HCT116 (cell line): ENCODE measurements at regions not wholly inside any gene's neighbourhood (a gene's known extent, or its start where the extent isn't known, plus 50 kb on each side); places are given as distances from the start of the nearest gene placed in this dataset.

ENCODE experiments used
- ATAC-seq: fragments of 200-7000 bp; cut with Tn5 transposase; 2 replicates; pipeline ENCODE4 v1.9.1; 2020; ENCODE audit warnings: mild to moderate bottlenecking, moderate library complexity
- BruUV-seq: library from RNA; stranded (reverse); fragments of 400-500 nt; replicated peaks from 2 replicates; lab custom pipeline; 2021; lab: Mats Ljungman, UMichigan
- CTCF ChIA-PET: fragments of 300-600 bp; sonication (Branson Sonifier 250); formaldehyde crosslinking; loops from one replicate; lab custom pipeline; 2021; ENCODE audit warnings: antibody characterized with exemption; lab: Charles Lee
- POLR2A ChIA-PET: fragments of 300-600, 350-600 bp; sonication (Branson Sonifier 250); formaldehyde crosslinking; loops from one replicate; lab custom pipeline; 2021; ENCODE audit warnings: antibody characterized with exemption; lab: Charles Lee
- RAD21 ChIA-PET, 2 experiments: fragments of 300-600 bp; sonication (Branson Sonifier 250); formaldehyde crosslinking; loops; one replicate each; lab custom pipeline; 2023; ENCODE audit warnings: low total read pairs in 2 of 2; ENCODE audit not compliant: uncharacterized antibody in 2 of 2, unreplicated experiment in 2 of 2, low non-redundant PET in 1 of 2; lab: Charles Lee
- DNase-seq: peaks from one replicate; pipeline ENCODE4 v3.0.0-alpha.2; 2010; ENCODE audit warnings: low read depth, low spot score
- H2AFZ ChIP-seq: fragments of 200-600 bp; shearing (Covaris generic), sonication (generic); 2 replicates; pipeline ENCODE4 v1.6.1; 2017; ENCODE audit warnings: low read depth, mixed run types, mixed read lengths, antibody characterized with exemption, low read length; ENCODE audit not compliant: poor library complexity, severe bottlenecking
- H3K27ac ChIP-seq: 2 replicates; pipeline ENCODE4 v1.5.1; 2012; ENCODE audit warnings: low read depth, low read length
- H3K27me3 ChIP-seq: fragments of 200-600 bp; sonication (generic); 2 replicates; pipeline ENCODE4 v1.6.1; 2016; ENCODE audit warnings: mixed run types, low read length, mixed read lengths; ENCODE audit not compliant: insufficient read depth
- H3K36me3 ChIP-seq, 2 experiments: fragments of 200-500 bp in 1 of 2; fragments of 200-600 bp in 1 of 2; sonication (Bioruptor generic) in 1 of 2; sonication (generic) in 1 of 2; 2 replicates each; pipeline versions ENCODE4 v1.5.1 to v1.6.1; 2014 to 2016; ENCODE audit warnings: low read length in 2 of 2, inconsistent platforms in 1 of 2, mixed read lengths in 1 of 2, mixed run types in 1 of 2; ENCODE audit not compliant: insufficient read depth in 2 of 2, control insufficient read depth in 1 of 2
- H3K4me1 ChIP-seq, 2 experiments: fragments of 200-600 bp in 1 of 2; sonication (generic) in 1 of 2; 2 replicates each; pipeline versions ENCODE4 v1.5.1 to v1.6.1; 2012 to 2017; ENCODE audit warnings: low read length in 2 of 2, inconsistent platforms in 1 of 2, mild to moderate bottlenecking in 1 of 2, mixed read lengths in 1 of 2, mixed run types in 1 of 2, moderate library complexity in 1 of 2; ENCODE audit not compliant: insufficient read depth in 2 of 2, control insufficient read depth in 1 of 2
- H3K4me2 ChIP-seq: fragments of 200-600 bp; sonication (generic); 2 replicates; pipeline ENCODE4 v1.6.1; 2017; ENCODE audit warnings: mixed run types, low read length, mixed read lengths
- H3K4me3 ChIP-seq, 2 experiments: fragments of 200-600 bp in 1 of 2; sonication (generic) in 1 of 2; replicated peaks in 1 of 2; 2 replicates each; pipeline ENCODE4 v1.5.1; 2011 to 2016; ENCODE audit warnings: low read length in 2 of 2, control low read depth in 1 of 2, low read depth in 1 of 2, mild to moderate bottlenecking in 1 of 2, mixed read lengths in 1 of 2, mixed run types in 1 of 2
- H3K79me2 ChIP-seq: fragments of 200-600 bp; sonication (generic); 2 replicates; pipeline ENCODE4 v1.6.1; 2017; ENCODE audit warnings: mild to moderate bottlenecking, mixed run types, low read length, moderate library complexity, mixed read lengths; ENCODE audit not compliant: insufficient read depth
- H3K9ac ChIP-seq: fragments of 200-600 bp; sonication (generic); 2 replicates; pipeline ENCODE4 v1.6.1; 2016; ENCODE audit warnings: low read length, mixed read lengths
- H3K9me2 ChIP-seq: fragments of 200-600 bp; sonication (generic), shearing (Covaris generic); 2 replicates; pipeline ENCODE4 v1.6.1; 2017; ENCODE audit warnings: mixed run types, mild to moderate bottlenecking, moderate library complexity; ENCODE audit not compliant: insufficient read depth
- H3K9me3 ChIP-seq, 2 experiments: fragments of 200-500 bp in 1 of 2; fragments of 200-600 bp in 1 of 2; sonication (Bioruptor generic) in 1 of 2; sonication (generic) in 1 of 2; 2 replicates each; pipeline ENCODE4 v1.6.1; 2014 to 2017; ENCODE audit warnings: low read length in 2 of 2, mixed read lengths in 2 of 2, inconsistent platforms in 1 of 2, low read depth in 1 of 2, mild to moderate bottlenecking in 1 of 2, mixed run types in 1 of 2, moderate library complexity in 1 of 2; ENCODE audit not compliant: control insufficient read depth in 1 of 2, insufficient read depth in 1 of 2
- H4K20me1 ChIP-seq: fragments of 200-600 bp; sonication (generic), shearing (Covaris generic); 2 replicates; pipeline ENCODE4 v1.6.1; 2017; ENCODE audit warnings: mixed run types, mild to moderate bottlenecking, moderate library complexity; ENCODE audit not compliant: insufficient read depth
- ATF3 ChIP-seq: IDR thresholded peaks from 2 replicates; pipeline ENCODE4 v1.6.1; 2012
- CBX3 ChIP-seq: IDR thresholded peaks from 2 replicates; pipeline ENCODE4 v1.6.1; 2012; ENCODE audit warnings: low read depth
- CEBPB ChIP-seq: IDR thresholded peaks from 2 replicates; pipeline ENCODE4 v1.6.1; 2012; ENCODE audit warnings: low read depth
- CTCF ChIP-seq, 3 experiments: fragments of 200-600 bp in 1 of 3; sonication (generic) in 1 of 3; IDR thresholded peaks in 2 of 3; conservative IDR thresholded peaks in 1 of 3; 2 replicates each; pipeline ENCODE4 v1.5.1; 2012 to 2017; ENCODE audit warnings: low read depth in 2 of 3, low read length in 2 of 3, antibody characterized with exemption in 1 of 3, borderline replicate concordance in 1 of 3, control low read depth in 1 of 3, mild to moderate bottlenecking in 1 of 3, mixed read lengths in 1 of 3, mixed run types in 1 of 3, moderate library complexity in 1 of 3; ENCODE audit not compliant: insufficient read depth in 1 of 3
- EGR1 ChIP-seq: IDR thresholded peaks from 2 replicates; pipeline ENCODE4 v1.6.1; 2012; ENCODE audit warnings: low read depth
- EZH2 ChIP-seq: fragments of 200-600 bp; sonication (generic); IDR thresholded peaks from 2 replicates; pipeline ENCODE4 v1.6.1; 2017; ENCODE audit warnings: antibody characterized with exemption, mixed run types
- EZH2phosphoT487 ChIP-seq: fragments of 200-600 bp; IDR thresholded peaks from 2 replicates; pipeline ENCODE4 v1.6.1; 2018; ENCODE audit warnings: antibody characterized with exemption, borderline replicate concordance
- POLR2A ChIP-seq: IDR thresholded peaks from 2 replicates; pipeline ENCODE4 v1.7.0; 2011; ENCODE audit warnings: borderline replicate concordance; ENCODE audit not compliant: insufficient read depth, insufficient read length; ENCODE audit errors: extremely low read depth
- POLR2AphosphoS5 ChIP-seq: IDR thresholded peaks from 2 replicates; pipeline ENCODE4 v1.6.1; 2011; ENCODE audit warnings: mild to moderate bottlenecking, low read depth, low read length, moderate library complexity
- RAD21 ChIP-seq: IDR thresholded peaks from 2 replicates; pipeline ENCODE4 v1.6.1; 2012; ENCODE audit warnings: low read depth, mild to moderate bottlenecking
- REST ChIP-seq: IDR thresholded peaks from 2 replicates; pipeline ENCODE4 v1.6.1; 2012; ENCODE audit warnings: low read depth
- SIN3A ChIP-seq: IDR thresholded peaks from 2 replicates; pipeline ENCODE4 v1.6.1; 2012; ENCODE audit warnings: low read depth
- SP1 ChIP-seq: IDR thresholded peaks from 2 replicates; pipeline ENCODE4 v1.6.1; 2012; ENCODE audit warnings: low read depth
- YY1 ChIP-seq: IDR thresholded peaks from 2 replicates; pipeline ENCODE4 v1.6.1; 2011; ENCODE audit warnings: low read length, low read depth, moderate library complexity, mild to moderate bottlenecking; ENCODE audit not compliant: insufficient replicate concordance; ENCODE audit errors: extremely low read depth
- ZBTB33 ChIP-seq: IDR thresholded peaks from 2 replicates; pipeline ENCODE4 v1.6.1; 2011; ENCODE audit warnings: mild to moderate bottlenecking, low read length, moderate library complexity; ENCODE audit not compliant: insufficient replicate concordance; ENCODE audit errors: extremely low read depth
- ZFX ChIP-seq: fragments of 450-650 bp; IDR thresholded peaks from 2 replicates; pipeline ENCODE4 v1.6.1; 2017
- ZNF274 ChIP-seq: fragments of 200-500 bp; sonication (Bioruptor generic); IDR thresholded peaks from 2 replicates; pipeline ENCODE4 v1.6.1; 2014; ENCODE audit warnings: mild to moderate bottlenecking, low read depth, low read length, inconsistent platforms
- intact Hi-C: fragments of 100-400 bp; cut with micrococcal nuclease; formaldehyde crosslinking; loops from 2 replicates; pipeline ENCODE4 v1.10.0; 2022

GRCh38 chr14:82798276-82798675, 1264.6 kb upstream of the SEL1L start:
- Histone ChIP-seq H3K27ac (no peak overlapping the region), H3K4me3 (no peak overlapping the region), H2AFZ (no peak overlapping the region), H3K79me2 (no peaks in the 10 kb centered on the region), H4K20me1 (no peaks in the 10 kb centered on the region), H3K27me3 (no peaks in the 10 kb centered on the region), H3K4me1 (no peaks in the 10 kb centered on the region), H3K4me2 (no peak overlapping the region), H3K36me3 (no peaks in the 10 kb centered on the region), H3K9me3 (peaks cover 9 to 15% of the 10 kb centered on the region in 2 experiments; a peak in 2 of 4 replicates), H3K9ac (no peak overlapping the region), H3K9me2 (no peaks in the 10 kb centered on the region)
- ChIA-PET POLR2A (no interaction called here), RAD21 (no interaction called here), CTCF (no interaction called here)
- intact Hi-C loops = no loop called here
- BruUV-seq = no TSS peak
- ATAC-seq (no peak), DNase-seq (no peak)
- no peak for TF ChIP-seq POLR2AphosphoS5
- no peak for TF ChIP-seq SP1
- no peak for TF ChIP-seq REST
- no peak for TF ChIP-seq ZNF274
- TF ChIP-seq ATF3 = no peak
- TF ChIP-seq ZBTB33 = no peak
- no peak for TF ChIP-seq YY1
- TF ChIP-seq POLR2A = no peak
- no peak for TF ChIP-seq EGR1
- TF ChIP-seq CBX3 = no peak
- no peak for TF ChIP-seq ZFX
- TF ChIP-seq EZH2 = no peak
- TF ChIP-seq SIN3A = no peak
- no peak for TF ChIP-seq EZH2phosphoT487
- TF ChIP-seq CTCF (IDR thresholded peaks at IDR 0.05 in 2 of 3, conservative IDR thresholded peaks at IDR 0.05 in 1 of 3; ENCODE audit: borderline replicate concordance in 1 of 3, insufficient read depth in 1 of 3, low read depth in 2 of 3, low read length in 2 of 3) = no peak
- no peak for TF ChIP-seq RAD21
- TF ChIP-seq CEBPB = no peak
